ENCODE measurements at regions not wholly inside any gene's neighbourhood (a gene's known extent, or its start where the extent isn't known, plus 50 kb on each side); places are given as distances from the start of the nearest gene placed in this dataset.

DNA sequence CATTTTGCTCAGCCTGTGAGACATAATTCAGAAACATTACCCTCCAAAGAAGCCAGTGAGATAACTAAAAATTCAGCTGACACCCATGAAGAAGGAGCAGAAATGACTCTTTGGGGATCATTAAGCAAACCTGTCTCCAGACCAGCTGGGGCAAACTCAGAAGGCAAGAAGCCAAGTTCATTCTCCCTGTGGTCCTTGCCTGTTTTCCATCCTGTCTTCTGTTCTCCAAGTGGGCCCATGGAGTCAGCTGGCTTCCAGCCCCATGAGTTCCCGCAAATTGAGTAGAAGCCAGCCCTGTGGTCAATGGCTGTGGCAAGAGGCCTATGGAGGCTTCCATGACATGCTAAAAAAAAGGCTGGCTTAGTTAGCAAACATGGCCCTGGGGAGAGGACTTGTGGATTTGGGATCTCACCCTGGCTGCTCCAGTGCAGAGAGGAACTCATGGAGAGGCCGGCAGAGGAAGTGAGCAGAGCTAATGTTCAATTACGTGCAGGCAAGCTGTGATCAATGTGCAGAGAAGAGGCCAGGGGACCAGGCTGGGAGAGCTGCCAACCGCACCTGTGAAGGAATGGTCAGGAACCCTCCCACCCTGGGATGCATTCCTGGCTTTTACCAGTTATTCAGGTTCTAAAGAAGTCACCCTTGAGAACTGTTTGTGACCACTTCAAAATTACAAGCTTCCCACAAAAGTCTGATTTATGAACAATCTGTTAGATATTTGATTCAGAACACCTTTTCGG, 229.1 kb downstream of the TSHZ3 start:
- no peak for DNase-seq (ENCODE audit: low read depth)

DNA sequence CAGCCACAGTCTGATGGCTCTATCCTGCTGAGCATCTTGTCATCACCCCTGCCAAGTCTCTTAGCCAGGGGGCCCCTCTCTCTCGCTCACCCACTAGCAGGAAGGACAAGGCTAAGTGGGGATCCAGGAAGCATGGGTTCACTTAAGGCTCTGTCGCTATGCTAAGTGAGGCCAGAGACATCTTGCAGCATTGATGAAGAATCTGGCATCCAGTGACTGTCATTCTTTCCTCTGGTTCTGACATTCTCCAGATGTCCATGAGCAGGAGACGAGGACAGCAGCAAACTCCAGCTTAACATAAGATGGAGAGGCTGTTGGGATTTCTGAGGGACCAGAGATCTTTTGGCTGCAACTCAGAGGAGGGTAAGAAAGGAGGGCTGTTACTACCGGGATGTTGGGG, 230.2 kb downstream of the TSHZ3 start:
- no peak for DNase-seq (ENCODE audit: low read depth)

GRCh38 chr19:31118287-31118955, 230.8 kb downstream of the TSHZ3 start:
- no peak for DNase-seq (ENCODE audit: low read depth)

- DNase-seq (ENCODE audit: low read depth): no peak
Measured at GRCh38 chr19:31114585-31114984, 234.7 kb downstream of the TSHZ3 start.

- no peak for DNase-seq (ENCODE audit: low read depth)
Measured at GRCh38 chr19:31113293-31113692, 235.9 kb downstream of the TSHZ3 start.

DNA sequence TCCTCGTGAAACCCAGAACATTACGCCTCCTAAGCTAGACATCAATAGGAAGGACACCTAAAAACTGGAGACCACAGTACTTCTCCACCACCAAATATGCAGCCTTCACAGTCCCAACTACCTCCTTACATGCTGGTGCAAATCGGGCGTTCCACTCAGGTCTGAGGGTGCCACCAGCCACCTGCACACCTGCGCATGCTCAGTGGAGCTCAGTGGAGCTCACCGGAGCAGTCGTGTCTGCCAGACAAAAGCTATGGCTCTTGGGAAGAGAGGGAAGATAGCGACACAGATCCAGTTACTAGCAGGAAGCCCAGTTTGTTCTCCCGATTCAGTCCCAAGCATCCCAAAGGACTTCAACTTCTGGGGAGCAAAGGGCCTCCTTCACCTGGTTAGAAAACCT, 237.1 kb downstream of the TSHZ3 start:
- DNase-seq (ENCODE audit: low read depth): no peak

GRCh38 chr19:31111741-31112140, 237.5 kb downstream of the TSHZ3 start:
- no peak for DNase-seq (ENCODE audit: low read depth)

GRCh38 chr19:31110336-31110735, 238.9 kb downstream of the TSHZ3 start:
- peak; percentile 50 for DNase-seq (ENCODE audit: low read depth)

DNA sequence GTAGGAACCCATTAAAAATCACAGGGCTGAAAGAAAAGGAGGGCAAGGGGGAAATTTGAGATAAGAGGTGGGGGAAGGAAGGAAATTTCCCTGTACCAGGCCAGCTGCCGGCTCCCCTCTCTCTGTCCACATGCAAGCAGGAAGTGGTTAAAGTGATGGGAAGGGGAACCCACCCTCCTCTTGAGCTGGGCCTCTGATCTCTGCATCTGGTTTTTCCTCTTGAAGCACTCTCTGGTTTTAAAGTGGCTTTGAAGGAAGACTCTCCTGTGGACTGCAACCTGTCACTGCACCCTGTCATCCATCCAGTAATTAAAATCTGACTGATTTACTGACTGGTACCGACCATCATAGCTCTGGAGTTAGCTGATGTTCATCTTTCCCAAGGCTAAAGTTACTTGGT, 239.6 kb downstream of the TSHZ3 start:
- no peak for DNase-seq (ENCODE audit: low read depth)

- DNase-seq (ENCODE audit: low read depth): no peak
Measured at GRCh38 chr19:31107096-31107495, 242.1 kb downstream of the TSHZ3 start.

- DNase-seq (ENCODE audit: low read depth): no peak
Measured at GRCh38 chr19:31105761-31106160, 243.5 kb downstream of the TSHZ3 start.

DNA sequence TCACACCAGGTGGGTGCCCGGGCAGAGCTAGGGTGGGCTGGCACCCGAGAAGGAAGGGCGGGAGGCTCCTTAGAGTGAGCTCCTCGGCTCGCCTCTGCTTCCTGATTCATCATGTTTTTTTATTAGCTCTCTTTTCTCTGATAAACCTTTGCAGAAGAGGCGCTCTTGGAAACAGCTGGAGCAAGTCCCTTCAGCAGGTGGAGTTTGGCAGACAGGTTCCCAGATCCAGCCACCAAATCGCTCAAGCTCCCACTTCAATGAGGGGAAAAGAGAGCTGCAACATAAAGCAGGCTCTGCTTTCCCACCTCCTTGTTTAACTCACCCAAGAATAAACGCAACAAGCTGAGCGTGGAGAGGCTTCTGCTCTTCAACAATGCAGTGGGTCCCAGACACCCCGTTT, 244.8 kb downstream of the TSHZ3 start:
- DNase-seq (ENCODE audit: low read depth): no peak

- DNase-seq (ENCODE audit: low read depth): no peak
Measured at GRCh38 chr19:31103228-31103627, 246.0 kb downstream of the TSHZ3 start.

DNA sequence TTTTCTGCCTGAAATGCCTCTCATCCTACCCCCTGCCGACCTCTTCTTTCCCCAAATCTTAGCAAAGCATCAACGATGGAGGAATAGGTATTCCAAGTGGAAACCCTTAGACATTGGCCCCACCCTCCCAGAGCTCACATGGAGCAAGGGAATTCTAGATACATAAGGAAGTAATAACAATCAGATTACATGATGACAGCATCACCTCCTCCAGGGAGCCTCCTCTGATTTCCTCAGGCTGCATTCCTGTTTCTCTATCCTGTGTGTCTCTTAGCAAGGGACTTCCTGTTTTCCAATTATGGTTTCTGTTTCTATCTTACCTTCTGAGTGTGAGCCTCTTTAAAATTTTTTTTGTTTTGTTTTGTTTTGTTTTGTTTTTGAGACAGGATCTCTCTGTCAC, 246.6 kb downstream of the TSHZ3 start:
- DNase-seq (ENCODE audit: low read depth): no peak

- DNase-seq (ENCODE audit: low read depth): no peak
Measured at GRCh38 chr19:31100981-31101380, 248.3 kb downstream of the TSHZ3 start.

DNA sequence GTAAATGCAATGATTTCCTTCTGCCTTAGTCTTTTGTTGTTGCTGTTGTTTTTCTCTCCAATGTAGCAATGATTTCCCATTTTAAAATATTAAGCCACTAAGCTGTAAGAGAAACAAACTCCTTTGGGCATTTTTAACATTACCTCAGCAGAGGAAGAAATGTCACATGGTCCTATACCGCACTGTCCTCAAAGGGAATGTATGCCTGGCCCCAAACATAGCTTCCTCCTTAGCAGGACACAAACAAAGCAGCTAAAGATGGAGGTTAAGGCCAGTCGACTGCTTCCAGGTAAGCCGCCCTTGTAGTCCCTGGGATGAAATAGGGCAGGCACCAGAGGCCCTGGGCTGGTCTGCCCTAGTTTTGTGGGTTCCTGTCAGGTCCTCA, 249.0 kb downstream of the TSHZ3 start:
- no peak for DNase-seq (ENCODE audit: low read depth)

DNA sequence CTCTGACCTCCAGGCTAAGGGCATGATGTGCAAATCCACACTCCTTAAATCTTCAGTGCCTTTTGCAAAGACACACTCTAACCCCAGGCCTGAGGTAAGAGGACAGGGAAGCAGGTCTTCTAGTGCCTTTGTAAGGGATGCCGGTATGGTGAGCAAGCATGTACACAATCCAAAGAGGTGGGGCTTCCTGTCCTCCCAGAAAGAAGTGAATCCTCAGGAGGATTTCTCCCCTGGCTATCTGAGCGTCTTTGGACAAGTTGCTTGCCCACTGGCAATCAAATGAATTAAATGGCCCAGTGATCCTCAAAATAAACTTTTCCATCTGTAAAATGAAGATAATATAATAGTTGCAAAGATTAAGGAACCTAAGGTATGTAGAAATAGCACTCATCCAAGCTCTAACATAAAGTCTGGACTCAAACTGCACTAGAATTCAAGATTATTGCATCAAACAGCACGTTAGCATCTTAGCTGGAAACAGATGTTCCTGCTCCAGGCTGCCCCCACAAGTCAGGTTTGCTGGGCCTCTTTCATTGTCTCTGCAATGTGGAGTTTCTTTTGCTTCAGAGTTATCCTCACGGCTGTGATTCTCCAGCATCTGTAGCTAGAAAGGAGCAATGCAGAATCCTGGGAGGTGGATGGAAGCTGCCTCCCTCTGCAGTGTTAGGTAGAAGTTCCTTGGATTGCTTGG, 249.6 kb downstream of the TSHZ3 start:
- DNase-seq (ENCODE audit: low read depth): no peak

- no peak for DNase-seq (ENCODE audit: low read depth)
Measured at GRCh38 chr19:31098836-31099235, 250.4 kb downstream of the TSHZ3 start.

DNA sequence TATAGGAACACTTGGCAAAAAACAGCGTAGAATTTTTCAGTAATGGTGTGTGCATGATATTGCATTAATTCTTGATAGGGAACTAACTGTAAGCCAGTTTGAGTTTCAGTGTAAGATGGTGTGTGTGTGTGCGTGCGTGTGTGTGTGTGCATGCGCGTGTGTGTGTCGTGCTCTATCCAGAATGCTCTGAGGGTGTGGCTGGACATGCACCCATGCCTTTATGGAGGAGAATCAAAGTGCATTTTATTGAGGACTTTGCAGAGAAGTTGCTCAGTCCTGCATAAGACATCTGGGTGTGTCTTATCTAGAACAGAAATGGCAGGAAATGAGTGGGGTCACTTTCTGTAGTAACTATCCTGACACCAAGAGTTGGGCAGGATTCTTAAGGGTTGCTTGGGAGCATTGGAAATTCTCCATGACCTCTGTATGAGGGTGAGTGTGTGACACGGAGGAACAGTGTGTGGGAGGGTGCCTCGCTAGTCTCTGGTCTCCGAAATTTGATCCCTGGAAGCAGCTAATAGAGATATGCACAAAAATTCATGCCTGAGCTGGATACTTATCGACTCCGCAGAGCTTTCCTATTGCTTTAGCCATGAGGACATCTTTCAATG, 252.2 kb downstream of the TSHZ3 start:
- no peak for DNase-seq (ENCODE audit: low read depth)

DNA sequence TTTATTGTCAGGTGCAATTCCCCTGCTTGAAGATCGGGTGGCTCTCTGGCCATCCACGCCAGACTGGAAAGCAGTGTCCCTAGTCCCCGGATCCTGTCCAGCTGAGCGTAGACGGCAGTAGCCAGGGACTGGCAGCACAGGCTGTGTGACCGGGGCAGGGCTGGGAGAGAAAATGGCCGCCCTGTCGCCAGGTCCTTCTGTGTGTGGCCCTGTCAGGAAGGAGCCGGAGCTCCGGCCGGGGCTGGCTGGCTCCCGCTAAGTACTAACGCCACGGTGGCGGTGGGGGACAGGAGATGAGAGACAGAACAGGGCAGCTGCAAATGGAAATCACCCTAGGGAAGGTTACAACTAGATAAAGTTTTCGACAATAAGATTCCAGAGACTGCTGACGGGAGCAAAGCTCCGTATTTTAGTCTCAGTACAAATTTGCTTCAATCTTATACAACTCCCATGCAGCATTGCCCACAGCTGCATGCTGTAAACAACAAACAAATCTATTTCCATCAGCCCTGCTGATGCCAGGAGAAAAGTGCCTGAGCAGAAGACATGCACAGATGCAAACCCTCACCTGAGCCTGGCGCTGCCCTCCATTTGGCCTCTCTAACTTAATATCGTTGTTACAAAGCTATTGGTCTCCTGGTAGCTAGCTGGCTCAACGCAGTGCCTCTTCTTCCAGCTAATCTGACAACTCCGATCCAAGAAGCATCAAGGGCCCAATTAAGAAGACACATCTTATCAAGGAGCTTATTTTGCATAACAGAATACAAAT, 253.0 kb downstream of the TSHZ3 start:
- no peak for DNase-seq (ENCODE audit: low read depth)

- DNase-seq (ENCODE audit: low read depth): no peak
Measured at GRCh38 chr19:31095100-31095804, 254.0 kb downstream of the TSHZ3 start.
